ENCODE measurements at regions not wholly inside any gene's neighbourhood (a gene's known extent, or its start where the extent isn't known, plus 50 kb on each side); places are given as distances from the start of the nearest gene placed in this dataset.

- Histone ChIP-seq H3K27me3 (ENCODE audit: insufficient read depth, low read length) (no peaks in the 10 kb centered on the region), H3K79me2 (ENCODE audit: insufficient read depth, low read length) (no peaks in the 10 kb centered on the region), H3K79me1 (ENCODE audit: insufficient read depth, low read depth, low read length, poor library complexity, severe bottlenecking) (no peaks in the 10 kb centered on the region), H4K5ac (ENCODE audit: insufficient read length, low read depth, low read length) (no peak overlapping the region), H2BK5ac (ENCODE audit: insufficient read length, low read length) (no peak overlapping the region), H3K9me3 (ENCODE audit: control insufficient read depth, low read depth, low read length) (no peaks in the 10 kb centered on the region), H4K91ac (ENCODE audit: insufficient read length, low read depth, low read length) (no peak overlapping the region), H2AK5ac (ENCODE audit: insufficient read length, low read length) (no peak overlapping the region), H2AFZ (ENCODE audit: low read length) (no peak overlapping the region), H2BK20ac (ENCODE audit: low read depth, low read length, poor library complexity, severe bottlenecking) (no peak overlapping the region), H2BK12ac (ENCODE audit: insufficient read length, low read depth, low read length) (no peak overlapping the region), H3K9ac (ENCODE audit: extremely low read depth, insufficient read length, low read length) (no peak overlapping the region), H2BK120ac (ENCODE audit: low read depth, low read length, poor library complexity, severe bottlenecking) (no peak overlapping the region), H4K20me1 (ENCODE audit: control insufficient read depth, insufficient read depth, insufficient read length) (no peaks in the 10 kb centered on the region), H4K8ac (replicated peaks; ENCODE audit: insufficient read length, low read depth, low read length) (no peak overlapping the region), H3K14ac (ENCODE audit: insufficient read depth, low read length) (no peak overlapping the region), H3K4me1 (ENCODE audit: insufficient read depth, low read length) (no peaks in the 10 kb centered on the region), H3T11ph (ENCODE audit: low read length) (no peak overlapping the region), H3K56ac (ENCODE audit: insufficient read length, low read depth, low read length) (no peak overlapping the region), H3K23me2 (ENCODE audit: insufficient read length, low read depth, low read length, poor library complexity, severe bottlenecking) (no peaks in the 10 kb centered on the region), H2BK15ac (ENCODE audit: low read depth, low read length) (no peak overlapping the region), H3K27ac (ENCODE audit: insufficient read length, low read depth, low read length) (no peak overlapping the region), H3K4me2 (ENCODE audit: insufficient read depth, insufficient read length, low read length) (no peak overlapping the region), H3K18ac (ENCODE audit: insufficient read length, low read depth, low read length) (no peak overlapping the region), H3K4ac (ENCODE audit: low read depth, low read length) (no peak overlapping the region), H3K23ac (ENCODE audit: insufficient read length, low read depth, low read length) (no peak overlapping the region)
- Mint-ChIP-seq H3K4me3 (no peak overlapping the region), H3K9me3 (peaks cover 0 to 3% of the 10 kb centered on the region in 2 experiments; a peak in 2 of 5 replicates), H3K27ac (no peak overlapping the region), H3K4me1 (peaks cover 3 to 7% of the 10 kb centered on the region in 2 experiments), H3K27me3 (ENCODE audit: low read depth) (no peaks in the 10 kb centered on the region; the same call in 1 of the 2 replicates), H3K36me3 (ENCODE audit: insufficient read depth in 1 of 3, low read depth in 3 of 3) (peaks cover 0 to 3% (median 0%) of the 10 kb centered on the region in 3 experiments; a peak in 1 of 7 replicates)
- TF ChIP-seq CTCF (conservative IDR thresholded peaks at IDR 0.05): no peak
- no peak for DNase-seq
Measured at GRCh38 chr7:133134810-133135209, 52.9 kb upstream of the CHCHD3 start.
